GM18520 (cell line): ENCODE measurements at regions not wholly inside any gene's neighbourhood (a gene's known extent, or its start where the extent isn't known, plus 50 kb on each side); places are given as distances from the start of the nearest gene placed in this dataset.

Experiments
- ATAC-seq: cut with Tn5 transposase; IDR thresholded peaks from one replicate; pipeline ENCODE4 v1.9.1; 2021; ENCODE audit not compliant: unreplicated experiment

- ATAC-seq = no peak
Observed at GRCh38 chr15:31241888-31242522, 84.6 kb upstream of the KLF13 start.

GRCh38 chr15:31243895-31244294 lies 82.7 kb upstream of the KLF13 start:
- no peak for ATAC-seq

GRCh38 chr15:31245135-31245689 lies 81.4 kb upstream of the KLF13 start:
- no peak for ATAC-seq

GRCh38 chr15:31245756-31246155 lies 80.9 kb upstream of the KLF13 start:
- ATAC-seq = no peak

- ATAC-seq = no peak
Observed at GRCh38 chr15:31247404-31247803, 79.2 kb upstream of the KLF13 start.

GRCh38 chr15:31248263-31248662 lies 78.4 kb upstream of the KLF13 start:
- no peak for ATAC-seq

- ATAC-seq = no peak
Observed at GRCh38 chr15:31248951-31249350, 77.7 kb upstream of the KLF13 start.

- no peak for ATAC-seq
Observed at GRCh38 chr15:31250033-31250432, 76.6 kb upstream of the KLF13 start.

GRCh38 chr15:31251165-31251564 lies 75.5 kb upstream of the KLF13 start:
- ATAC-seq = no peak

- no peak for ATAC-seq
Observed at GRCh38 chr15:31252171-31252785, 74.4 kb upstream of the KLF13 start.

- no peak for ATAC-seq
Observed at GRCh38 chr15:31254431-31255175, 72.0 kb upstream of the KLF13 start.

GRCh38 chr15:31255176-31255510 lies 71.5 kb upstream of the KLF13 start:
- no peak for ATAC-seq

GRCh38 chr15:31255732-31256377 lies 70.8 kb upstream of the KLF13 start:
- ATAC-seq = no peak

- ATAC-seq = no peak
Observed at GRCh38 chr15:31256378-31257265, 70.0 kb upstream of the KLF13 start.

- no peak for ATAC-seq
Observed at GRCh38 chr15:31257286-31257685, 69.3 kb upstream of the KLF13 start.

GRCh38 chr15:31258260-31258659 lies 68.4 kb upstream of the KLF13 start:
- ATAC-seq = no peak

- no peak for ATAC-seq
Observed at GRCh38 chr15:31259562-31260252, 66.9 kb upstream of the KLF13 start.

GRCh38 chr15:31260646-31261265 lies 65.9 kb upstream of the KLF13 start:
- no peak for ATAC-seq

- no peak for ATAC-seq
Observed at GRCh38 chr15:31261266-31262142, 65.1 kb upstream of the KLF13 start.
